GM19324 (cell line): ENCODE measurements at regions not wholly inside any gene's neighbourhood (a gene's known extent, or its start where the extent isn't known, plus 50 kb on each side); places are given as distances from the start of the nearest gene placed in this dataset.

Experiments
- ATAC-seq: cut with Tn5 transposase; IDR thresholded peaks from one replicate; pipeline ENCODE4 v1.9.1; 2021; ENCODE audit warnings: mild to moderate bottlenecking, moderate library complexity; ENCODE audit not compliant: unreplicated experiment, low FRiP score

DNA sequence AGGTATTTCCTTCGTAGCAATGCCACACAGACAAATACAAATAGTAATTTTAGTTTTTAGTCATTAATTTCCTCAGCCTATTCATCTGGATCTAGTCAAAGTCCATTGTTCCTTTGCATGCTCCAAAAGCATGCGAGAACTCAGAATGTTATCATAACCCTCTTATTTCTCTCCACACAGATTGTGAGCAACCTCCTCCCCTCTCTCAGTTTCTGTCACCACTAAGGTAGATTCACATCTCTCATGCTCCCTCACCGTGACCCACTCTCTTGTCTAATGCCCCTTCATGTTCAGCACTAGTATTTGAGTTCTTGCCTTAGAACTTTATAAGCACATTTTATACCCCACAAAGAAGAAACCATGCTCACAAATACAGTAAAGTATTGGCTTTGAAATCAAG, 582.4 kb downstream of the PLA2G4A start:
- ATAC-seq, result no peak

DNA sequence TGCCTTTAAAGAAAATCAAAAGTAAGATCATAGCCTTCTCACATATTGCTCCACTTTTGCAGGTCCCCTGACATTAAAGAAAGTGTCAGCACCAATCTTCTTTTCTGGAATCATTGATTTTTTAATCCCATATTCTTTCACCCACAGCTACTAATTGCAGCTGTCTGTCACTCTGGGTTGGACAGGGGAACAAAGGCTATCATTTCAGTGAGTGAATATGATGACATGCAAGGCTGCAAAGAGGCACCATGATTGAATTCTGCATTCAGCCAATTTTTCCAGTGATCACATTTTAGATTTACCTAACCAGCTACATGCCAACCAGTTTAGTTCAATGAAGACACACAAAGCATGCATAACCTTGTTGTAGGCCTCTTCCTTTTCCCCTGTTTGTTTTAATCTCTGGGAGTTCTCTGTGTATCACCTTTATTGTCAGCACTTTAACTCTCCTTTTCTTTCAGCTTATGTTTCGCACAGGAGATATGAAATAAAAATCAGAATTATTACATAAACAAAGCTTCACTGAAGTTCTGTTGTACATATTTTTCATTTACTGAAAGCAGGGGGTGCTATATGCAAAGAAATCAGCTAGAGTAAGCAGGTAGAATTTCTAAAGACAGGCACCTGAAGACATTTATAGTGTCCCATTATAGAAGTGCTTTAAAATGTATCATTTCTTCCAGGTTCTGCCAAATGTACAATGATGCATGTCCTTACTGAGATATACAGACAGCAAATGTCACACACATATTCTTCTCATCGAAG, 584.8 kb downstream of the PLA2G4A start:
- ATAC-seq, result no peak

DNA sequence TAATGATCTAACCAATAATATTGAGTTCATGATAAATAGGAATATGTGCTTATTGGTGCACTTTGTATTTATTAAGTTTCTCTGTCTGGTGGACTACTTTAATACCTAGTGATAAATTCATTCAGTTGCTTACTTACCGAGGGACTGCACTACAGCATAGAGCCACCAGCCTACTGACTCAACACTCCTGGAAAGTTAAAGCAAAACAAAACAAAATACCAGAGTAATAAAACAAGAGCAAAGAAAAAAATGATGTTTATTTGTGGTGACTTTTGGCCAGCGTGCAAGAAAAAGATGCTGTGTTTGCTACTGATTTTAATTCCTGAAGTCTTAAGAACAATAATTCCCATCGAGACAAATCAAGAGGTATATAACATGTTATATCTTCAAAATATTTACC, 586.3 kb downstream of the PLA2G4A start:
- ATAC-seq, result no peak

DNA sequence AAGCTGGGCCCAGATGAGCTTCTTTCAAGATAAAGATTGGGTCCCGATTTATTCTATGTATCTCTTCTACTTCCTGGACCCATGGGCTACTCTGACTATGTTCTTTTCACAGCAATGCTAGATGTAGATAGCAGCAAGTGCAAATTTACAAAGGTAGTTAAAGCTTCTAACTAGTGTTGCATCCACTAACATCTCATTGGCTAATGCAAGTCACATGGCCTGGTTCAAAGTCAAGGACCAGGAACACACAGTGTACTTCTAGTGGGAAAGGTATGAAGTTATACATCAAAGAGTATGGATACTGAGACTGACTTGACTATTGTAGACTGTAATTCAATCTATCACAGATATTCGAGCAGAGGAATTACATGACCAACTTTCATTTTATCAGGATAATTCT, 588.8 kb downstream of the PLA2G4A start:
- no peak for ATAC-seq

DNA sequence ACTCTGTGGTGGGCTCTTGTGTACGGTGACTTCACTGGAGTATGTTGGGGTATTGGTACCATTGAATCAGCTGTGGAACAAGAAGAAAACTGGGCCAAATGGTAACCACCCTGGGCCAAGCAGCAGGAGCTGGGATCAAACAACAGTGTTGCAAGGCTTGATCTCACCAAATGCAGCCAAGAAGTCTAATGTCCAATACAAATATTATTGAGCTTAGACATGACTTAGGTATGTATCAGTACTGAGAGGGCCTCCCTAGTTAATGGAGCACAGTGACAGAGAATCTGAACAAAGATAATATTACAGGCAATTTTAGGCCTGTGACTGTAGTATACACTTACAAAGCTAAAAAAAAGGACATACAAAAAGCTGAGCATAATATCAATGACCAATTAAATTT, 604.8 kb downstream of the PLA2G4A start:
- ATAC-seq, result no peak

DNA sequence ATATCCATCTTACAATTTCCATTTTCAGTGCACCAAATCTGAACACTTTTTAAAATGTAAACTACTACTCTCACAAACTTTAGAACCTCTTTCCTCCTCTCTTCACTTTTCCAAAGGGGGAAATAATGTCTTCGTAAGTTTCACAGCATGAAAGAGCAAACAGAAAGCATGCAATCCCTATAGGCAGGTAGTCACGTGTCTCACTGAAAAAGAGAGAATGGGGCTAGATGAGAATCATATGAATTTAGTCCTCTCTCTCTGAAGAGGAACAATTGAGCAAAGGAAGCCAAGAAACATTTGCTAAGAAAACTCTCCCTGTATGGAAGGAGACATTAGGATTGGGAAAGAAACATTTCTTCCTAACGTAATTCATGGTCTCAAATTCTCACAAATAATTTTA, 613.9 kb downstream of the PLA2G4A start:
- ATAC-seq, result no peak

DNA sequence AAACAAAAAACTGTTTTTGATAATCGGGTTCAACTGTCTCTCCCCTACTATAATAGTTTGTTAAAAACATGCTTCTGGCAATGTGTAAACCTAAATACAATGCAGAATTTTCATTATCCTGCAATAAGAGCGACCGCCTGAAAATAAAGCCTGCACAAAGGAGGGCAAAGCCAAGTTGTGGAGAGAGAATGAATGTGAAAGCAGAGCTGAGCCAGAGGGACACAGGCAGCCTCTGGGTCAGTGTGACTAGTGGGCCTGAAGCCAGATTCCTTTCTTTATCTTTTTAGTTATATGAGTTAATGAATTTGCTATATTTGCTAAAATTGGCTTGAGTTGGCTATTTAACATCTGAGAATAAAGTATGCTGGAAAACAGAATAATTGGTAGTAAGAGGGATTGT, 615.2 kb downstream of the PLA2G4A start:
- no peak for ATAC-seq

DNA sequence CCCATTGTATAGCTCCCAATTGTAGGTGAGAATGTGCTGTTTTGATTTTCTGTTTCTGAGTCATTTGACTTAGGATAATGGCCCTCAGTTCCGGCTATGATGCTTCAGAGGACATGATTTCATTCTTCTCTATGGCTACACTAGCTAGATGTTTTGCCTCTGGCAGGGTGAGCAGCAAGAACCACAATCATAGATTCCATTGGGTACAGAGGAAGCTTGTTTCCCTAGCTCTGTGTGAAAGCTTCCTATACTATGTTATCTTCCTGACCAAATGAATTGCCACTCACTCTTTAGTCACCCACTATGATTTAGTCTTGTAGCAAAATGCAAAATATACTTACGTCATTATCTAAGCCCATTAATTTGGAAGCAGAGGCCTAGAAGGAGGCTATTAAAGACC, 616.3 kb downstream of the PLA2G4A start:
- ATAC-seq, result no peak

DNA sequence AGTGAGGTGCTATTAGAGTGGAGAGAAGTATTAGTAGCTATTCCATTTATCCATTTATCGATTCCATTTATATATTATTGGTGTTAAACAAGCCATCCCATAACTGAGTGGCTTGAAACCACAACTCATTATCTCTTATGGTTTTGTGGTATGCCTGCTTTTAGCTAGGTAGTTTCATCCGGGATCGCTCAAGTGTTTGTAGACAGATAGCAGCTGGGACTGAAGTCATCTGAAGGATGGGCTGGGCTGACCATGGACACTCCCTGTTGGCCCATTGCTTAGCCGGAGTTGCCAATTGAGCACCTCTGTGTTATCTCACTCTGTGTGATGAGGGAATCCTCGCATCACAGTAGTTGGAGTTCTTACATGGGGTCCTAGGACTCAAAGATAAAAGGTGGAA, 622.5 kb downstream of the PLA2G4A start:
- no peak for ATAC-seq

DNA sequence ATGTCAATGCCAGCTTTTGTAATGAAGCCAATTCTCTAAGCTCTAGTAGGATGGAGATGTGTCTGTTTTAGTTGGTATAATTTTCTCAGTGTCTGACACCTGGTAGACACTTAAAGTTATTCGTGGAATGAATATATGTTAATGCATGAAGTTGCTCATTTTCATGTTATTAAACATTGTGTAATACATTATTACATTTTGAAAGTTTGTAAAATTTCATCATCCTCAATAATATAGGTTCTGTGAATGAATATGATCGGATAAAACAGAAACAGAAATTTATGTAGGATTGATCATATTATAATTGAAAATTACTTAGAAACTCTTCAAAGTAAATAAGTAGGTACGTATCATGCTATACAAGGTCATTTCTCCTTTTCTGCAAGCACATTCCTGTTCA, 625.3 kb downstream of the PLA2G4A start:
- ATAC-seq, result no peak

DNA sequence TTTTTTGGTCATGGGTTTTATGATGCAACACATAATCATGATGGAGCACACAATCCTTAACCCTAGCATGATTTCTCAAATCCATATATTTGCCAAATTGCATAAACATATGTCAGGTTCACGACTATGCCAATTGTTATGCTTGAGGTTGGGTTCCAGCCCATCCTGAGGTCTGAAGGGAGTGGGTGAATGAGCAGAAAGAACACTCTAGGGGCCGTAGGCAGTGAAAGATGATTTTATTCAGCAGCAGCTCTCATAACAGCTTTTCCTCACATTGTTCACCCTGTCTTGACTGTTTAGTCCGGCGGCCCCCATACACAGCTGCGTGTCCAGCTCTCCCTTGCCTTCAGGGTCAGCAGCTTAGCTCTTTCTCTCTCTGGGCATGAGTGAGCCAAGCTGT, 627.7 kb downstream of the PLA2G4A start:
- ATAC-seq, result no peak

DNA sequence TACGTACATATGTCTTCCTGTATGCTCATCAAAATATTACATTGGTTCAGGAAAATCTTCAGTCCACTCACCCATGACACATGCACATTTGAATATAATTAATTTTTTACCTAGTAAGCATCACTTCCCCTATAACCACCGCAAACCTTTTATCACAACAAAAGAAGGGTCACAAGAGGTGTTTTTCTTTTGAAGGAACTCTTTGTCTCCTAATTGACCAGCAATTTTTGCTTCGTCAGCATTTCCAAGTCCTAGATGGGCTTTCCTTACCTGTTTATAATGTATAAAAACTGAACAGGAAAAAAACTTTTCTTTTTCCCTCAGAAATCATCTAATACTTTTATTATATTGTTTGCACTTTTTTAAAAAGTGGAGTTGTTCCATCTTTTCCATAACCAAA, 631.3 kb downstream of the PLA2G4A start:
- no peak for ATAC-seq

DNA sequence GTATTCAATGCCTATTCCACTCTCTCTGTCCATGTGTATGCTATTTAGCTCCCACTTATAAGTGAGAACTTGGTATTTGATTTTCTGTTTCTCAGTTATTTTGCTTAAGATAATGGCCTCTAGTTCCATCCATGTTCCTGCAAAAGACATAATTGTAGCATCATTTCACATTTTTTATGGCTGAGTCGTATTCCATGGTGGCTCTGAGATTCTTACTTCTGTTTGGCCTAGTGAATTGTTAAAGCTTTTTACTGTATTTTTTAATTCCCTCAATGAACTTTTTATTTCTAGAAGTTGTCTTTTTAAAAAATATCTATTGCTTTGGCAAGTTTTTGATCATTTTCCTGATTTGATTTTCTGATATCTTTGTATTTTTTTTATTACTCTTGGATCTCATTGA, 635.6 kb downstream of the PLA2G4A start:
- no peak for ATAC-seq

DNA sequence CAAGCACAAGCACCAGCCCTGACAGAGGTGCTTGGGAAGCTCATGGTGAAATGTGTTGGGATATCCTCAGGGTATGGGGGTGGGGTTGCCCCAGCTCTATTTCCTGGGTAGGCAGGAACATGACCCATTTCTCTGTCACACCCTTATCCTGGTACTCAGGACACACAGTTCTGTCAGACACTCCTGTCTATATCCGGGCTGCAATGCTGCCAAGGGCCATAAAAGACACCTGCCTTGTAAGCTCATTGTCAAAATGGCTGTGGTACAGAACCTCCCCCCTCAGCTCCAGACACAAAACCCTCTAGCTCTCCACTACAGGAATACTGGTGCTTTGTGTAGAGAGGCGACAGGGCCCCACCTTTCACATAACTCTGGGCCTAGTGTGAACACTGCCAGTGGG, 636.7 kb downstream of the PLA2G4A start:
- no peak for ATAC-seq

DNA sequence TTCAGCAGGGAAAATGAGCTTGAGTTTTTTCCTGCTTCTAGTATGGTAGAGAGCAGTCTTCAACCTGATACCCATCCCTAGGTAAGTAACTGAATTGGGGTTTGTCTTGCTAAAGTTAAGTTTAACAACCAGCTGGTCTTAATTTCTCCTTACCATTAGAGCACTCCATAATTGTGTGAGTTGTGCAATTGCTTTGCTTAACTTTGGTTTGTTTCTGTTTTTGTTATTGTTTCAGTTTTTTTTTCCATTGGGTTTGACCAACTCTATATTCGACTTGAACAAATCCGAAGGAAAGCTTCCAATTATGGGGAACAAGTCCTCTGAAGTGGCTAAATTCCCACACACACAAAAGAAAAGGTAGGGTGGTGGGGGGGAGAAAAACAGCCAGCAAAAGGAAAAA, 641.1 kb downstream of the PLA2G4A start:
- no peak for ATAC-seq

DNA sequence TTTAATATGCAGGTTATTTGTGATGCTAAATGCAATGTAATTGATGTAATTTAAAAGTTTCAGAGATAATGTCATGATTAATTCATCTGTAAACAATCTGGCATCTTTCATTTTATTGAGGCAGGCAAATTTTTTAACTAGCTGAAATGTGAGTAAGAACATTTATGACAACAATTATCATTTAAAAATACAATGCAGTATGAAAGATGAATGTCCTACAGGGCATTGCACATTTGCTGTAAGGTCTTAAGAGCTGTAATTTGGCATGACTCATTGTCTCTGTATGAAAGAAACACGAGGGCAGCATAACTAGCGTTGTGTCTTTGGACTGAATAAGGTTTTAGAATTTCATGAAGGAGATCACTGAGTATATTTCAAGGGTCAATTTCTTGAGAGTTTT, 642.8 kb downstream of the PLA2G4A start:
- no peak for ATAC-seq

DNA sequence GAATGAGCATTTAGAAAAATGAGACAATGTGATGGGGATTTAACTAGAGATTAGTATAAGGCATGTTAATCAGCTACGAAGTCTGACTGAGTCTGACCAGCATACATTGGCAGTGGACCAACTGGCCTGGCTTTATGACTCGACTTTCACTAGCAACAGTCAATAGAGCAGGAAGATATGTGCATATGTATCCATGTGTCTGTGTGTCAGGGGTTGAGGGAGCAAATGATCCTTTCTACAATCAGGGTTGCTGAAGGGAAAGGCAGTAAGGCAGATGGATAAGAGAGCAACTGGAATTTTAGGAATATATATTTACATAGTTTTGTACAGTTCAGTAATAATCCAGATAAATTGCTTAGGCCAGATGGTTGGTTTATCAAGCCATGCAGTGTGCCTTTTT, 645.6 kb downstream of the PLA2G4A start:
- no peak for ATAC-seq

DNA sequence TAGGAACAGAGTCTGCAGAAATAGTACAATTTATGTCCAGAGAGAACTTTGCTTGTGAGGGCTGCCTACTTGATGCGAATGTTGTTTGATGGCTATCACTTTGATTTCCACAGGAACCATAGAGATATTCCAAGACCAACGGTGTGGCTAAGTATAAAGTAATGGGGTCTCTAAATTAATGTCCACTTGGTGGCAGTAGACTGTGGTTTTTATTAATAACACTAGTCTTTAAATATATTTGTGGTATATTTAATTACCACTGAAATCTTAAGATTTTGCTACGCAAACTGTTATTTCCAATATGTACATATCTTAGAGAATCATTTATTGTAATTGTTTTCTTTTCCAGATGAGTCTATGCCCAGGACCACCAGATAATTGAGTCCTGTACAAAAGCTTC, 647.9 kb downstream of the PLA2G4A start:
- no peak for ATAC-seq

DNA sequence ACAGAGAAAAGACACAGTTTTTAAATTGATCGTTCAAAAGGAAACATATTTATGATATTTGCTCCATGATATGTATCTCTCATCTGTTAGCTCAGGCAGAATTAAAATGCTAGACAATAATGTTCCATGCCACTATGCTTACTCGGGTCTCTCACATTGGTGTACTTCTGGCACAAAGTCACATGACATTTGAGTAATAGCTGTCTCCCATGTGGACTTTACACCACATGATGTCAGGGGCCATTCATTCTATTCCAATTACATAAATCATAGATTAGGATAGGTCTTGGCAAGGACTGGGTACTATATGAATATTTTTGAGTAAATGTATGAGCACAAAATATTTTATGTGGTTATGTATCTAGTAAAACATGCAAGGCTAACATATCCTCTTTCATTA, 648.4 kb downstream of the PLA2G4A start:
- ATAC-seq, result no peak

DNA sequence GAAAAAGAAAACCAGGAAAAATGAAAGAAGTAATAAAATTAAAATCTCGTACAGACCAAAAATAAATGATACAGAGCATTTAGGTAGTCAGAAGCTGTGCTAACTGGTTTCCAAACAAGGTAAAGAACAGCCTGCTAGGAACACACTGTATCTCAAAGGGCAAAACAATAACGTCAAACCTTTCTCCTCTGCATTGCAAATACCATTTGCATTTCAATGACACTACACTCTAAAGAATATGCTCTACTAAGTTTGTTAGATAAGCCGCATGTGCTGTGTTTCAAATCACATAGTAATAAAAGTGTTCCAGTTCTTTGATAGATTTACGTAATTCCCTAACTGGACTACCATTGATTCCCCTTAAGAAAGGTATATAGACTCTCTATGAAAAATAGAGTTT, 648.8 kb downstream of the PLA2G4A start:
- ATAC-seq, result no peak

DNA sequence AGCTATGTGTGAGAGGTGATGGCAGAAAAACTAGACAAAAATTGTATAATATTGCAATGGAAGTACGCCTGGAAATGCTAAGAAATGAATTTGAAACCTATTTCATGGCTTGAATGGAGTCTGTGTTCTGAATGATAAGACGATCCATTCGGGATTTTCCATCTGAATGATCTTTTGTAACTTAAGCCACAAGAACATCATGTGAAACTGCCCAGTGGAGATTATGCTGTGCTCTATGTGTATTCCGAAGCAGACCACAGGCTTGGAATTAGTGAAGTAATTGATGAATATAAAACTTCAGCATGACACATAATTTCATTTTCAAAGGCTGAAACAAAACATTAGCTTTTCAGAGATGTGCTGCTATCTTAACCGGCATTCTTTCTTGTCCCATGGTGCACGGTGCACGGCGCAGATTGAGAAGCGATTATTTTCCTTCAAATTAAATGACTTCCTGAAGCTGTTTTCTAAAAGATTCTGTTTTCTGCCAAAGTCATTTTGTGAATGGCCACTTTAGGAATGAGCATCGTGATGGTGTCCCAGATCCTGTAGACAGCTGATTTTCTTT, 652.9 kb downstream of the PLA2G4A start:
- ATAC-seq, result no peak

DNA sequence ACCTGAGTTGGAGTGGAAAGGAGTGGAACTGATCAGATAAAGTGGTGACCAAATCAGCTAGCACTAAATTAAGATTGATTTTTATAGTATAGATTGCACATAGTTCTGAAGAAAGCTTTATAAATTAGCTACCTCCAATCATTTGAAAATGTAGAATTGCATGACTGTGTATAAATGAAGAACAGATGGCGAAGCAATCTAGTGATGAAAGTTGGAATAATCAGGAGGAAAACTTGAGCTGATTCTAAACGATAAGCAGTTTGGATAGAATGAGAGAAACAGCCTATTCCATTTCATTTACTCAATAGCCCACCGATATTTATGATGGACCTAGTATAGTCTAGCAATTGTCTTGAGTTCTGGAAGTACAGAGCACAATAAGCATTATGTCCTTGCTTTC, 661.5 kb downstream of the PLA2G4A start:
- no peak for ATAC-seq
